Erythroblast (primary cell): ENCODE measurements at regions not wholly inside any gene's neighbourhood (a gene's known extent, or its start where the extent isn't known, plus 50 kb on each side); places are given as distances from the start of the nearest gene placed in this dataset.
"Not testable (repeated sequence)": the region's sequence is repeated elsewhere in the genome, so short reads cannot be mapped to it uniquely, and the experiment has no call there.

ENCODE experiments used
- DNase-seq, 2 experiments: peaks; one replicate each; lab custom pipeline; 2025; lab: John Stamatoyannopoulos, UW
- GATA1 ChIP-seq: IDR thresholded peaks from 2 replicates; pipeline ENCODE4 v1.6.1; 2011; ENCODE audit warnings: low read depth, mild to moderate bottlenecking, control low read depth, low read length, moderate library complexity
- POLR2A ChIP-seq: IDR thresholded peaks from 2 replicates; pipeline ENCODE4 v1.6.1; 2011; ENCODE audit warnings: mild to moderate bottlenecking, low read length

DNA sequence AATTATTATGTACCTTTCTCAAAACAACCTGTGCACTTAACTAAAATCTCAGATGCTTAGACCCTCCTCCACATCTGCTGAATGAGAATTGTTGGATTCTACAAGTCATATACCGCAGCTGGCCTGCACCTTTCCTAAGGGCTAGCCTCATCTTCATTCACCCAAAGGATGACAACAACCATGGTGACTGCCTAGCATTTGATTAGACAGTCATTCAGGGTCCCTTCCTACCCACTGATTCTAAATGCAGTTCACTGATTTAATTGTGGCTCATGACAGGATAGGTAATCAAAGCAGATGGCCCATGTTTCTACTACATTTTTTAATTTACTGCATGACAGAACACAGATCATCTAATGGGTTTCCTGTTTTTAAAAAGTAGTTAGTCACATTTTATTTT is 551.9 kb upstream of the SLC10A2 start:
- DNase-seq: no peak

DNA sequence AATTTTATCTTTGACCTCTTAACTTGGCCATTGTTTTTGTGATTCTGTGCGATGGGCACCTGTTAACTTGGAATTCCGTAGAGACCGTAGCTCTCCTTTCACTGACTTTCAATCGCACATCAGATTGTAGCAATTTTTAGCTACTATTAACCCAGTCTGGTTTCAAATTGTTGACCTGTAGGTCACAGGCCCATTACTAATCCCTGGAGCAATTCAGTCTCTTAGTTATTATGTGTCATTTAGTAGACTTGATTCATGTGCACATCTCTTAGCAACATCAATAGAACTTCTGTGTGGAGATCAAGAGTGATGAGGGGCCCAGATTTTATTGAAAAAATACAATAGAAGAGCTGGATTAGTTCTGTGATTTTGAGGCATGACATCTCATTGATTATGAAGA is 549.6 kb upstream of the SLC10A2 start:
- TF ChIP-seq GATA1 (no peak), POLR2A (no peak)
- DNase-seq: no peak

More for the DNA sequence above, 551.9 kb upstream of the SLC10A2 start:
- no peak for TF ChIP-seq GATA1
- TF ChIP-seq POLR2A: no peak

DNA sequence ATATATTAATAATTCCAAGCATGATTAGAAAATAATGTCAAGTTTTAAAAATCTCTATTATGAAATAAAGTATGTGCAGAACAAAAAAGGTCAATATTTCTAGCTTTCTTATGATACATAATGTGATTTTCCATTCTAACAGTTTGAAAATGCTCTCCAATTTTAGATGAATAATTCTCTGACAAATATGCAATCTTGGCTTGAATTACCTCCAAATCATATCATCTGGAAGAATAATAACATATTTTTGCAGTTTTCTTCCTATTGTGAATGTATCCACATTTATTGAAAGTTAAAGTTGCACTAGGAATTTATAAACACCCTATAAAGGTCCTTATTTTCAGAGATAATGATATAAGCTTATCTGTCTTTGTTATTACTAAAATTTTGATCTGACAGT is 548.5 kb upstream of the SLC10A2 start:
- no peak for TF ChIP-seq GATA1
- no peak for TF ChIP-seq POLR2A
- no peak for DNase-seq

DNA sequence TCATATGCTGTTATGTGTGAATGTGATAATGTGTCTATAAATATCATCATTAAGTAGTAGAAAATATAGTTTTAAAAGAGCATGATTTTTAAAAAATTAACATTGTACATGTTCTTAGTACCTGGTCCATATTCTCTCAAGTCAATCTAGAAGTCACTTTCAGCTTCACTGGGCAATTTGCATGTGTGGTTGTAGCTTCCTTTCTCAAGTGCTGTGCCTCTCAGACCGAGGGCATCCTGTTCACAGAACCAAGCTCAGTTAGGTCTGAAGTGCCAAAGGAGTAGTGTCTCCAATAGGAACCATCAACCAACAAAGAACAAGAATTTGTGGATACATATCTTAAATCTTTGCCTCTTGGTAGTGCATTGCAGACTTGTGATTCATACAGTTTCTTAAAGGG is 541.8 kb upstream of the SLC10A2 start:
- DNase-seq: no peak
- no peak for TF ChIP-seq POLR2A
- no peak for TF ChIP-seq GATA1

DNA sequence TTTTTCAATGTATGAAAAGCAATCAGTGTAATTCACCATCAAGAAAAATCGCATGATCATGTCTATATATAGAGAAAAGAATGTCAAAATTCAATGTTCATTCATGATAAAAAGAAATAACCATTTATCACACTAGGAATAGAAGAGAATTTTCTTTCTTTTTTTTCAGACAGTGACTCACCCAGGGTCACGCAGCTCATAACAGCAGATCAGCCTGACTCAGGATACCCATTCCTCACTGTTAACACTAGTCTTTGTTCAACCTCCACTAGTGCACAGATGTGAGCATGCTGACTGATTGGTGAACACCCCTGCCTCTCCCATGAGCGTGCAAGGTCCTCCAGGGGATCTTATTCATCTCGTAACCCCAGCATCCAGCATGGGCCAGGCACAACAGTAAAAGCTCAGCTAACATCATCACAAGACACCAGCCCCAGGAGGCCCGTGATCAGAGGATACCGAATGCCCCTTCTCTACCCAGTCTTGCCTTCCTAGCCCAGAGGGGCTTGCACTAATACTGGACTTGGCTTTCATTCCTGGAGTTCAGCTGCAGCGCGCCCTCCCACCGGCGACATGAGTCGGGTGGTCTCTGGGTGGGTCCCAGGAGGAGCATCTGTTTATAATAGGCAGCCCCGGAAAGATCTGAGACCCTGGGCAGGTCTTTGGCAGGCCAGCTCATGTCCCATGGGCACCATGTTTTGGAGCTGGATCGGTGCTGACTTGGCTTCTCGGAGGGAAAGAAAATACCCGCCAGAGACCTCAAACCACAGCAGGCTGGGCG is 539.5 kb upstream of the SLC10A2 start:
- no peak for TF ChIP-seq POLR2A
- no peak for TF ChIP-seq GATA1
- DNase-seq: no peak

DNA sequence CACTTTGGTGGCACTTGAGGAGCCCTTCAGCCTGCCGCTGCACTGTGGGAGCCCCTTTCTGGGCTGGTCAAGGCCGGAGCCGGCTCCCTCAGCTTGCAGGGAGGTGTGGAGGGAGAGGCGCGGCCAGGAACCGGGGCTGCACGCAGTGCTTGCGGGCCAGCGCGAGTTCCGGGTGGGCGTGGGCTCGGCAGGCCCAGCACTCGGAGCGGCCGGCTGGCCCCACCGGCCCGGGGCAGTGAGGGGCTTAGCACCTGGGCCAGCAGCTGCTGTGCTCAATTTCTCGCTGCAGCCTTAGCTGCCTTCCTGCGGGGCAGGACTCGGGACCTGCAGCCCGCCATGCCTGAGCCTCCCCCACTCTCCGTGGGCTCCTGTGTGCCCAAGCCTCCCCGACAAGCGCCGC is 533.7 kb upstream of the SLC10A2 start:
- DNase-seq: not testable (repeated sequence)

DNA sequence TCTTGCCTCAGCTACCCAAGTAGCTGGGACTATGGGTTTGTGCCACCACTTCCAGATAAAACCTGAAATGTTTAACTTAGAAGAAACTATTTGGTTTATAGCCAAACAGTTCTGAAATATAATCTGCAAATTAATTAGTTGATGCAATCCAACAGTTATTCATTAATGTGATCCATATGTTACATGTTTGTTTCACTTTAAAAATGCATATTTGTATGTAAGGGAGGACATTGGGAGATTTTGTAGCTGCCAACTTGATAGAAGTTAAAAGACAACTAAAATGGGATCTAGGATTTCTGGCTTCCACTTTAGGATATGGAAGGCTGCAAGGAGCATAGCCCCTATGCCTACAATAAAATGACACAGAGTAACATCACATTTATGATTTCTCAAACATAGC is 532.5 kb upstream of the SLC10A2 start:
- no peak for TF ChIP-seq POLR2A

DNA sequence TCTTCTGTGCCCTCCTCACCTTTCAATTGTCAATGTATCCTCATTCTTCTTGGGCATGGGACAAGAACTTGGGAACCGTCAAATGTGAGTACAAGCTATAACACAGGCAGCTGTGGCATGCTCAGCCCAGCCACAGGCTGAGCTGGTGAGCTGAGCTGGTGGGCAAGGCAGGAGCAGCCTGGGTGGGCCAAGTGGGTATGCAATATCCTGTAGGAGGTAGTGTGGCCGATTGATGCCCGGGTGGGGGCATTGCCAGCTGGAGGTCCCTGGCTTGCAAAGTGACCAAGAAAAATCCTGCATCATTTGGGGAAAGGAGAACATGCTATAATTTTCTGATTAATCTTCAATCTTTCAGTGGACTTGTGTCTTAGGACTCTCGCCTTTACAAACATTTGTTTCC is 507.2 kb upstream of the SLC10A2 start:
- TF ChIP-seq GATA1: no peak
- TF ChIP-seq POLR2A: no peak
- DNase-seq: no peak

More for the DNA sequence above, 532.5 kb upstream of the SLC10A2 start:
- DNase-seq: no peak

DNA sequence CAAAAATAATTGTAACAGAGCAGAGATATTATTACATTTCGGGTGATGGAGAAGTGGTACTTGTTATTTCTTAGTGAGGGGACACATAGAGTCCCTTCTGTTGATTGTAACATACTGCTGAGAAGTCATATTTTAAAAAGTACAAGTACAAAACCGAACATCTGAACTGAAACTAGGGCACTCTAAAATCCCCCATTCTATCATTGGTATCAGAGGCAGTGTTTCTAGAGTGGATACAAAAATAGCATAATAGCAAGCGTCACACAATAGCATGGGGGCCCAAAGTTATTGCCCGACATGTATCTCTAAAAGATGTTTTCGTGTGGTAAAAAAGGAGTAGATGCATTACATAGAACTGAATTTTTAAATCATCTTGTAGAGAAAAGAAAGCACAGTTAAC is 502.1 kb upstream of the SLC10A2 start:
- TF ChIP-seq POLR2A: no peak
- no peak for TF ChIP-seq GATA1
- no peak for DNase-seq

DNA sequence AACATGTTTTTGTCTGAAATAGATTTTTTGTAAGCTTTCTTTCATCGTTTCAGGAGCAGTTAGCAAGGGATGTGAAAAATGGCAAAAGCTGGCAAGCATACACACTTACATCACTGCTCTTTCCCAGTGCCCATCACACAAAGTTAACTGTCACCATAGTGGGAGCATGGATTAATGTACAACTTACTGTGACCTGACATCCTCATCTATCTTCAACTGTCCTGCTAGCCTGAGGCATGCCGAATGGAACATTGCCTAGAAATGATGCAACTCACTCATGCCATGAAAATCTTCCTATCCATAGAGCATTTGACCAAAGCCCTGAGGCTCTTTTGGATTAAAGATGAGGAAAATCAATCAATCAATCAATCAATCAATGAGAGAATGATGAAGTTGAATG is 491.7 kb upstream of the SLC10A2 start:
- TF ChIP-seq POLR2A (no peak), GATA1 (no peak)
- no peak for DNase-seq

DNA sequence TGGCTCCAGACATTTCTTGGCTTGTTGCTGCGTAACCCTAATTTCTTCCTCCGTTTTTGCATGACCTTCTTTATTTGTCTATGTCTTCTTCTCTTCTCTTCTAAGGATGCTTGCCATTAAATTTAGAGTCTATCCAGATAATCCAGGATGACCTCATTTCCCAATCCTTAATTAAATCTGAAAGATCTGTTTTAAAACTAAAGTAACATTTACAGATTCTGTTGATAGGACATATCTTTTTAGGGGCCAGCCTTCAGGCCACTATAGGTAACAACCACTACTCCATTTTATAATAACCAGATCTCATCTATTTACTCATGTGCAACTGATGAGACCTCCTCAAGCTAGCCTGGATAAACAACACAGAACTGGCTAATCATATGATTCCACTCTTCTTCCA is 490.5 kb upstream of the SLC10A2 start:
- DNase-seq: no peak
- no peak for TF ChIP-seq GATA1
- no peak for TF ChIP-seq POLR2A

DNA sequence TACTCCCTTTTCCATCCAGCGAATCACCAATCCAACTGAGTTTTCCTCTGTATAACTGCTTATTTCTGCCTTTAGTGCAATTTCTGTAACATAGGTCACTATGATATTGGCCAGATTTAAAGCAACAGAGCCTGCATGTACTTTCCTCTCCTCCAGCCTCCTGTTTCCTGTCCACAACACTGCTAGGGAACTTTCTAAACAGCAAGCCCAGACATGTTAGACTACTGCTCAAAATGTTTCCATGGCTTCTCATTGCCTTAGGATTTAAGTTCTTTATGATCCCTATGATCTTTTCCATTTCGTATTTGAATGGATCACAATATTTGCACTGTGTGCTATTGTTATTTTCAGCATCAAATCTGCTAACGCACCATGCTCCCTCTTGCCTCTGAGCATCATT is 481.7 kb upstream of the SLC10A2 start:
- no peak for DNase-seq
- no peak for TF ChIP-seq POLR2A
- no peak for TF ChIP-seq GATA1

DNA sequence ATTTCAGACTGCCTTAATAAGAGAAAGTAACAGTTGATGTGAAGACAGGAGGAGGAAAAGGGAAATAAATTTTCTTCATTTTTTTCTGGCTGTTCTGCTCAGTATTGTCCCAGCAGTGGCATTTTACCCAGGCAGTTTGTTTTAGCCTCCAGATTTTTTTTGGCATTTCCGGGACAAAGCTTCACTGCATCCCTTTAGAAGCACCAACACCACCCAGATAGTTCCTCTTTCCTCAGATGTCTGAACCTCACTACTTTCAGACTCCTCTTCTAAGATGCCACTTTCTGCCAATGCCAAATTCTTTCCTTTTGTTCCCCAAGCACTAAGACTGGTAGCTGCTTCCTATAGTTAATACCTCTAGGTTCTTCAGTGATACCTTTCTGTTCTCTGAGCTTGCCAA is 480.1 kb upstream of the SLC10A2 start:
- DNase-seq: no peak
- TF ChIP-seq POLR2A (no peak), GATA1 (no peak)

DNA sequence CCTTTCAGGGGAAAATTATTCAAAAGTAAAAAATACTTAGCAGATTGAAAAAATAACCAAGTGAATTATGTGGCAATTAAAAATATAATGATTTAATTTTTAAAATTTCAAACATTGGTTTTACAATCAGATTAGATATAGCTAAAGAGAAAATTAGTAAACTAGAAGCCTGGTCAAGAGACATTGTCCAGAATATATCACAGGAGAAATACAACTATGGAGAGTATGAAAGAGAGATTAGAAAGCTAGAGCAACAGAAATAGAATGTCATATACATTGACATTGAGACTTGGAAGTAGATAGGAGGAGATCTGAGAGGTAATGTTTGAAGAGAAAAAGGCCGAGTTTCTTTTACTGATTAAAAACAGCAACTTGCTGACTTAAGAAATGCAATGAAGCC is 476.4 kb upstream of the SLC10A2 start:
- TF ChIP-seq POLR2A (no peak), GATA1 (no peak)
- no peak for DNase-seq

DNA sequence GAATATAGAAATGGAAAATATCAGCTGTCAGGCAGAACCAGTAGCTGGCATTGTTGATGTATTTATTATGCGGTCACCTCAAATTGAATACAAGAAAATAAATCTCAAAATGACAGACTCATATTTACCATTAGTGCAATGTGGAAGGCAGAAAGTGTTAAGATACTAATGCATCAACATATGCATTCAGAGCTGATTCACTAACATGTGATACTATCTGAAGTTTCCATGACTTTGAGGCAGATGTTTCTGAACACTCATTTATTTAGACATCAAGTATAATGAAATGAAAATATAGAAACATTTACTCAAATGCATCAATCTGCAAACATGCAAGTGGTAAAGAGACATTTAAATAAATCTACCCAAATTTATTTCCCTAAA is 474.2 kb upstream of the SLC10A2 start:
- DNase-seq: no peak
- TF ChIP-seq GATA1 (no peak), POLR2A (no peak)
